Erythroblast (primary cell): ENCODE measurements at regions not wholly inside any gene's neighbourhood (a gene's known extent, or its start where the extent isn't known, plus 50 kb on each side); places are given as distances from the start of the nearest gene placed in this dataset.

Experiments
- GATA1 ChIP-seq: IDR thresholded peaks from 2 replicates; pipeline ENCODE4 v1.6.1; 2011; ENCODE audit warnings: low read depth, mild to moderate bottlenecking, control low read depth, low read length, moderate library complexity
- POLR2A ChIP-seq: IDR thresholded peaks from 2 replicates; pipeline ENCODE4 v1.6.1; 2011; ENCODE audit warnings: mild to moderate bottlenecking, low read length

DNA sequence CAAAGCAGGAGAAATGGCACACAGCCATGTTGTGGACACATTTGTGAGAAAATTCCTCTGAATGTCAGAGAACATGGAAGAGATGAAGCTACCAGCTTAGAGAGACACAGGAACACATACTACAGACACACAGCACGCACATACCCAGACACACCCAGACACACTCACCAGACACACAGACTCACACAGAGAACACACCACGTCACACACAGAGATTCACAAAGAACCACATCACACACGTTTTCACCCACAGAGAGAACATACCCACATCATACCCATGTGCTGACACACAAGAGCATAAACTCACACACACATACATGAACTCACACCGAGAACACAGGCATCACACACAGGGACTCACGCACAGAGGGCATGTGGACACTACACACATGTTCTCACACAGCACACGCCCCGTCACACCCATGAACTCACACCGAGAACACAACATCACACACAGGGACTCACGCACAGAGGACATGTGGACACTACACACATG, 124.9 kb downstream of the METRNL start:
- TF ChIP-seq POLR2A (no peak), GATA1 (no peak)
